ENCODE measurements at regions not wholly inside any gene's neighbourhood (a gene's known extent, or its start where the extent isn't known, plus 50 kb on each side); places are given as distances from the start of the nearest gene placed in this dataset.

- Histone ChIP-seq H3K9me3 (no peaks in the 10 kb centered on the region), H3K4me3 (no peak overlapping the region), H3K27me3 (no peaks in the 10 kb centered on the region), H3K27ac (no peak overlapping the region), H3K36me3 (no peaks in the 10 kb centered on the region), H3K4me1 (no peaks in the 10 kb centered on the region)
- TF ChIP-seq POLR2A (IDR thresholded peaks at IDR 0.05) (no peak), CTCF (IDR thresholded peaks at IDR 0.05) (peak in 5 of 6 experiments; percentile 46 to 64 (median 58))
- DNase-seq, result peak in 1 of 3 donors; percentile 29
Observed at GRCh38 chr15:70362886-70363285, 265.2 kb upstream of the TLE3 start.

- no peak for DNase-seq
- Histone ChIP-seq H3K4me1 (no peaks in the 10 kb centered on the region), H3K36me3 (no peaks in the 10 kb centered on the region), H3K4me3 (no peak overlapping the region), H3K27me3 (no peaks in the 10 kb centered on the region), H3K9me3 (no peaks in the 10 kb centered on the region), H3K27ac (no peak overlapping the region)
- TF ChIP-seq POLR2A (IDR thresholded peaks at IDR 0.05), result no peak
- TF ChIP-seq CTCF (IDR thresholded peaks at IDR 0.05), result no peak
Observed at GRCh38 chr15:70362350-70362749, 264.6 kb upstream of the TLE3 start.

- Histone ChIP-seq H3K4me3 (no peak overlapping the region), H3K27ac (no peak overlapping the region)
- DNase-seq, result peak in 1 of 3 donors; percentile 9
Observed at GRCh38 chr15:70361891-70362290, 264.2 kb upstream of the TLE3 start.

GRCh38 chr15:70361106-70361505 is 263.4 kb upstream of the TLE3 start:
- Histone ChIP-seq H3K9me3 (no peaks in the 10 kb centered on the region), H3K4me3 (no peak overlapping the region), H3K27me3 (no peaks in the 10 kb centered on the region), H3K36me3 (no peaks in the 10 kb centered on the region), H3K4me1 (no peaks in the 10 kb centered on the region), H3K27ac (no peak overlapping the region)
- DNase-seq, result peak in 1 of 3 donors; percentile 12
- TF ChIP-seq POLR2A (IDR thresholded peaks at IDR 0.05) (no peak), CTCF (IDR thresholded peaks at IDR 0.05) (no peak)

More at GRCh38 chr15:70361891-70362290, 264.2 kb upstream of the TLE3 start:
- no peaks in the 10 kb centered on the region for H3K9me3 ChIP-seq
- TF ChIP-seq POLR2A (IDR thresholded peaks at IDR 0.05) (no peak), CTCF (IDR thresholded peaks at IDR 0.05) (no peak)
- H3K4me1 ChIP-seq, result no peaks in the 10 kb centered on the region
- no peaks in the 10 kb centered on the region for H3K36me3 ChIP-seq
- H3K27me3 ChIP-seq, result no peaks in the 10 kb centered on the region

GRCh38 chr15:70358871-70359647 is 261.3 kb upstream of the TLE3 start:
- Histone ChIP-seq H3K27ac (no peak overlapping the region), H3K27me3 (no peaks in the 10 kb centered on the region), H3K4me1 (no peaks in the 10 kb centered on the region), H3K9me3 (no peaks in the 10 kb centered on the region), H3K4me3 (no peak overlapping the region), H3K36me3 (no peaks in the 10 kb centered on the region)
- peak in 1 of 3 donors; percentile 6 for DNase-seq
- no peak for TF ChIP-seq POLR2A (IDR thresholded peaks at IDR 0.05)
- TF ChIP-seq CTCF (IDR thresholded peaks at IDR 0.05), result no peak
